Ectodermal cell (in vitro differentiated cells): ENCODE measurements at regions not wholly inside any gene's neighbourhood (a gene's known extent, or its start where the extent isn't known, plus 50 kb on each side); places are given as distances from the start of the nearest gene placed in this dataset.

Experiments
- H3K27ac ChIP-seq: 2 replicates; pipeline ENCODE4 v1.7.0; 2013; ENCODE audit warnings: mild to moderate bottlenecking, low read depth, low read length; ENCODE audit not compliant: insufficient read depth, poor library complexity, severe bottlenecking
- H3K27me3 ChIP-seq: 2 replicates; pipeline ENCODE4 v1.7.0; 2013; ENCODE audit warnings: mild to moderate bottlenecking, low read length; ENCODE audit not compliant: insufficient read depth, control insufficient read depth, poor library complexity, severe bottlenecking
- H3K36me3 ChIP-seq: one replicate; pipeline ENCODE4 v1.7.0; 2013; ENCODE audit warnings: low read length; ENCODE audit not compliant: control insufficient read depth, insufficient read depth
- H3K4me1 ChIP-seq: one replicate; pipeline ENCODE4 v1.7.0; 2013; ENCODE audit warnings: low read length; ENCODE audit not compliant: control insufficient read depth, insufficient read depth
- H3K4me3 ChIP-seq: 2 replicates; pipeline ENCODE4 v1.7.0; 2013; ENCODE audit warnings: low read depth, low read length, control low read depth; ENCODE audit not compliant: insufficient read depth
- H3K9me3 ChIP-seq: 2 replicates; pipeline ENCODE4 v1.7.0; 2013; ENCODE audit warnings: mild to moderate bottlenecking, low read length, moderate library complexity; ENCODE audit not compliant: control insufficient read depth
- WGBS, 2 experiments: methylation state at CpG; one replicate each; pipeline ENCODE4 v1.1.7; 2013; ENCODE audit warnings: missing lambda C conversion rate in 2 of 2; 5-methylcytosine and 5-hydroxymethylcytosine counted together

DNA sequence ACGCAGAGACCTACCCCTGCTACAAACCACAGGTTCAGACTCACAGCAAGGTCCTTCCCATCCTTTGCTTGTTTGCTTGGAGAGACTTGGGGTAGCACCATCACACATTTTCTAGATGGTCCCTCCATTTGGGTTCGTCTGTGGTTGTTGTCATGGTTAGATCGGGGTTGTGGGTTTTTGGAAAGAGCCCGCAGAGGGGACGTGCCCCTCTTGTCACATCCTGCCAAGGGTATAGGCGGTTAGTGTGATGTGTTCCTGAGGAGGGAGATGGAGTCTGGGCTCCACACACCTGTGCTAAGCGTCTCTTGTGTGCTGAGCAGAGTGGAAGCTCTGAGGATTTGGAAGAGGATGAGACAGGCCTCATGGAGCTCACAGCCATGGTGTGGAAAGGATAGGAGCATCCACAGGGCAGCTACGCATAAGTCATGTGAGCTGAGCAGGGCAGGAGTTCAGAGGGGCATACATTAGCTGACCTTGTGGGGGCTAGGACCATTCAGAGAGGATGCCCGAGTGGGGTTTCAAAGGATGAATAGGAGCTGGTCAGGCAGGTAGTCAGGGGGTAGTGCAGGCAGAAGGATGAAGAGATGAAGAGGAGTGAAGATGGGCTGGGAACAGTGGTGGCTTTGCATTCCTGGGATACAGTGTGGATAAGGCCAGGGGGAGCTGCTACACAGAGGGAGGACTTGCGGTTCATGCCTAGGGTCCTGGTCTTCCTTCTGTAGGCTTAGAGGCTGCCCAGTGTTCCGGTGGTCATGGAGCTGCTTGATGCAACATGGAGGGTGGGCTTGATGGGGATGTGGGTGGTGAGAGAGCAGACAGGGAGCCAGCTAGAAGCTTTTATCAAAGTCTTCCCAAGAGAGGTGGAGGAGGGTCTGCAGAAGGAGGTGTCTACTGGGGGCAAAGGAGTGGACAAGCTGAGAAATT lies 62.9 kb downstream of the ACKR3 start:
- no peaks in the 10 kb centered on the region for H3K4me1 ChIP-seq
- no peaks in the 10 kb centered on the region for H3K9me3 ChIP-seq
- H3K27me3 ChIP-seq: no peaks in the 10 kb centered on the region
- WGBS, 2 experiments: 95% methylated on average over 11 of the region's 11 CpGs
- H3K36me3 ChIP-seq: no peaks in the 10 kb centered on the region
- no peak overlapping the region for H3K27ac ChIP-seq
- H3K4me3 ChIP-seq: no peak overlapping the region

DNA sequence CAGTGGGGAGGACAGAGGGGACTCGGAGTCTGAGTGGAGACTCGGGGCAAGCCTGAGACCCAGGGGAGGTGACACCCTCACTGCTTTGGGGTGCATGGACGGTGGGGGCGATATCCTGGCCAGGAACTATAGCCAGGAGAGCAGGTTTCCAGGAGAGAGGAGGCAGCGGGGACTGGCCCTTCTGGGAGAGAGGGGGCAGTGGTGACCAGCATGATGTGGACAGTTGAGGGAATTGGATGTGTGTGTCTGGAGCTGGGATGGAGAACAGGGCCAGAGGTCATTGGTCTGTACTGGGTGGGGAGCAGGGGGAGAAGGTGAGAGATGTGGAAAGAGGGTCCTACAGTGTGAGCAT lies 63.6 kb downstream of the ACKR3 start:
- WGBS, 2 experiments: 72 to 79% methylated on average over 5 of the region's 5 CpGs
- Histone ChIP-seq H3K27ac (no peak overlapping the region), H3K36me3 (no peaks in the 10 kb centered on the region), H3K27me3 (no peaks in the 10 kb centered on the region), H3K9me3 (no peaks in the 10 kb centered on the region), H3K4me1 (no peaks in the 10 kb centered on the region), H3K4me3 (no peak overlapping the region)

GRCh38 chr2:236633775-236634560 lies 64.3 kb downstream of the ACKR3 start:
- H3K4me3 ChIP-seq: no peak overlapping the region
- no peaks in the 10 kb centered on the region for H3K9me3 ChIP-seq
- H3K27ac ChIP-seq: no peak overlapping the region
- no peaks in the 10 kb centered on the region for H3K4me1 ChIP-seq
- WGBS, 2 experiments: 94 to 95% methylated on average over 26 of the region's 26 CpGs
- no peaks in the 10 kb centered on the region for H3K27me3 ChIP-seq
- no peaks in the 10 kb centered on the region for H3K36me3 ChIP-seq

DNA sequence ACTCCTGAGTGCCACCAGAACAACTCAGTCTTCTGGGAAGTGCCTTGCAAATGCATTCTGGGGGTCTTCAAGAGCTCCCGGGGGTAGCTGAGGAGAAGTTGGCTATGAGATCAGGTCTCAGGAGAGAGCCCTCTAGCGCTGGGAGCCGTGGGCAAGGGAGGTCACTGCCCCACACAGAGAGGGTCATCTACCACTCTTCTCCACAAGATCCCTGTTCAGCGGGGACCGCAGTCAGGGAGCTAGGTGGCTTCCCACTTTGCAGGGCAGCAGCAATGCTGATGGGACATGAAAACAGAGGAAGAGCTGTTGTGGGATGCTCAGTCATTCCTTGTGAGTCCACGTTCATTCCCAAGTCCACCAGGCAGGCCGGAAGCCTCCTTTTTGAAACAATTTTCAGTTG lies 66.6 kb downstream of the ACKR3 start:
- Histone ChIP-seq H3K9me3 (no peaks in the 10 kb centered on the region), H3K27me3 (no peaks in the 10 kb centered on the region), H3K4me1 (no peaks in the 10 kb centered on the region), H3K4me3 (no peak overlapping the region), H3K27ac (no peak overlapping the region), H3K36me3 (no peaks in the 10 kb centered on the region)
- WGBS, 2 experiments: 91 to 92% methylated on average over 7 of the region's 7 CpGs

GRCh38 chr2:236636714-236637470 lies 67.3 kb downstream of the ACKR3 start:
- Histone ChIP-seq H3K27ac (no peak overlapping the region), H3K4me1 (no peaks in the 10 kb centered on the region), H3K4me3 (no peak overlapping the region), H3K36me3 (no peaks in the 10 kb centered on the region), H3K9me3 (no peaks in the 10 kb centered on the region), H3K27me3 (no peaks in the 10 kb centered on the region)
- WGBS, 2 experiments: 92 to 93% methylated on average over 18 of the region's 18 CpGs

DNA sequence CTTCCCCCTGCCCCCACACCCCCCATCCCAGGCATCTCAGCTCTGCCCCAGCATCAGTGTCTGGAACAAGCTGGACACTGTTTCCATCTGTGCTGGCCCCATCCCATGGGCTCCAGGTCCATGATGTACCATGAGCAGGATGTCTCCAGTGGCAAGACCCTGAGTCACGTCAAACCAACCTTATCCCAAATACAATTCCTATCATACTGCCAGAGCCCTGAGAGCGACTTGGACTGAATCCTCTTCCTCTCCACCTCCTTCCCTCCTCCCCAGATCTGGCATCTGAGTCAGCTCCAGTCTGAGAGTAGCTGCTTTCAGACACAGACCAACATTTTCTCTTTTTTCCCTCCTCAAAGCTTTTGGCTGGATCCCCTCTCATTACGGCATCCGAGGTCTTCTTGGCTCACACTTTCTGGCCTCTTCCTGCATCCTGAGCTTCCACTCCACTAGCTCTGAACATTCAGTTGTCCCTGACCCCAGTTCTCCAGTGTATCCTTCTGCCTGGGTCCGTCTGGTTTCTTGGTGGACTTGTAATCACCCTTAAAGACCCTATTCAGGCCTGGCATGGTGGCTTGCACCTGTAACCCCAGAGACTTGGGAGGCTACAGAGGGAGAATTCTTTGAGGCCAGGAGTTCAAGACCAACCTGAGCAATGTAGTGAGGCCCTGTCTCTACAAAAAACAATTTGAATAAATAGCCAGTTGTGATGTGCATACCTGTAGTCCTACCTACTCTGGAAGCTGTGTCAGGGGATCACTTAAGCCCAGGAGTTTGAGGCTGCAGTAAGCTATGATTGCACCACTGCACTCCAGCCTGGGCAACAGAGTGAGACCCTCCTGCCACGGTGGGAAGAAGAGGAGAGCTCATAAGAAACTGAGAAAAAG lies 68.3 kb downstream of the ACKR3 start:
- no peaks in the 10 kb centered on the region for H3K36me3 ChIP-seq
- no peaks in the 10 kb centered on the region for H3K27me3 ChIP-seq
- H3K4me3 ChIP-seq: no peak overlapping the region
- 64 to 68% methylated on average over 6 of the region's 6 CpGs for whole genome bisulfite sequencing, 2 experiments
- H3K9me3 ChIP-seq: no peaks in the 10 kb centered on the region
- H3K27ac ChIP-seq: no peak overlapping the region
- H3K4me1 ChIP-seq: no peaks in the 10 kb centered on the region

DNA sequence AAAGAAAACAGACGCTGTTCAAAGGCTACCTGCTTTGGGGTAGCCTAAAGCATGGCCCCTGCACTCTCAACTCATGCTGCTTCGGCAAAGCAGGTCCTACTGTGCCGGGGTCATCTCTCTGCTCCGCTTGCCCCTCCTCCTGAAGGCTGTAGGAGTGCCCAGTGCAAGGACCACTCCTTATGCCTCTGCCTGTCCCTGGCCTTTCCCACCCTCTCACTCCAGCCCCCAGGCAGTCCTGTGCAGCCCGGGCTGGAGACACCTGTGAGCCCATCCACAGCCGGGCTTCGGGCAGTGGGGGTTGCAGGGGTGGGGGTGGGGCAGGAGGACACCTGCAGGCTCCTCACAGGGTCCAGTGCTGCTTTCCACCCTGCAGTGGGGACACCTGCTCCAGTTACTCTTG lies 69.1 kb downstream of the ACKR3 start:
- Histone ChIP-seq H3K4me1 (no peaks in the 10 kb centered on the region), H3K27me3 (no peaks in the 10 kb centered on the region), H3K4me3 (no peak overlapping the region), H3K27ac (no peak overlapping the region), H3K9me3 (no peaks in the 10 kb centered on the region), H3K36me3 (no peaks in the 10 kb centered on the region)
- 66 to 70% methylated on average over 7 of the region's 7 CpGs for WGBS, 2 experiments

GRCh38 chr2:236639461-236640235 lies 70.0 kb downstream of the ACKR3 start:
- no peaks in the 10 kb centered on the region for H3K9me3 ChIP-seq
- no peaks in the 10 kb centered on the region for H3K36me3 ChIP-seq
- H3K4me1 ChIP-seq: no peaks in the 10 kb centered on the region
- H3K27me3 ChIP-seq: no peaks in the 10 kb centered on the region
- no peak overlapping the region for H3K27ac ChIP-seq
- no peak overlapping the region for H3K4me3 ChIP-seq
- 94% methylated on average over 5 to 6 of the region's 7 CpGs for WGBS, 2 experiments
